Ecto neural progenitor cell (in vitro differentiated cells): ENCODE measurements at regions not wholly inside any gene's neighbourhood (a gene's known extent, or its start where the extent isn't known, plus 50 kb on each side); places are given as distances from the start of the nearest gene placed in this dataset.

Experiments
- DNase-seq: peaks from one replicate; pipeline ENCODE4 v3.0.0-alpha.2; 2018; ENCODE audit warnings: low spot score

GRCh38 chr6:55696501-55696900 lies 117.5 kb upstream of the HMGCLL1 start:
- DNase-seq, result no peak

- DNase-seq, result no peak
Measured at GRCh38 chr6:55696041-55696440, 117.0 kb upstream of the HMGCLL1 start.

- no peak for DNase-seq
Measured at GRCh38 chr6:55694759-55695158, 115.8 kb upstream of the HMGCLL1 start.

GRCh38 chr6:55694148-55694547 lies 115.2 kb upstream of the HMGCLL1 start:
- peak; percentile 57 for DNase-seq

- DNase-seq, result no peak
Measured at GRCh38 chr6:55679503-55679902, 100.5 kb upstream of the HMGCLL1 start.

GRCh38 chr6:55678330-55679224 lies 99.6 kb upstream of the HMGCLL1 start:
- DNase-seq, result no peak

GRCh38 chr6:55676736-55677135 lies 97.7 kb upstream of the HMGCLL1 start:
- no peak for DNase-seq

GRCh38 chr6:55675941-55676340 lies 96.9 kb upstream of the HMGCLL1 start:
- DNase-seq, result no peak

GRCh38 chr6:55674672-55675071 lies 95.7 kb upstream of the HMGCLL1 start:
- DNase-seq, result no peak

GRCh38 chr6:55670850-55671413 lies 91.9 kb upstream of the HMGCLL1 start:
- DNase-seq, result no peak

GRCh38 chr6:55669028-55669427 lies 90.0 kb upstream of the HMGCLL1 start:
- DNase-seq, result no peak

- DNase-seq, result no peak
Measured at GRCh38 chr6:55668591-55668990, 89.6 kb upstream of the HMGCLL1 start.

GRCh38 chr6:55667341-55667740 lies 88.3 kb upstream of the HMGCLL1 start:
- no peak for DNase-seq

GRCh38 chr6:55666606-55667225 lies 87.7 kb upstream of the HMGCLL1 start:
- no peak for DNase-seq

GRCh38 chr6:55666037-55666436 lies 87.0 kb upstream of the HMGCLL1 start:
- no peak for DNase-seq

- no peak for DNase-seq
Measured at GRCh38 chr6:55664591-55665587, 85.9 kb upstream of the HMGCLL1 start.

- no peak for DNase-seq
Measured at GRCh38 chr6:55663914-55664313, 84.9 kb upstream of the HMGCLL1 start.

- no peak for DNase-seq
Measured at GRCh38 chr6:55659304-55659703, 80.3 kb upstream of the HMGCLL1 start.

GRCh38 chr6:55654445-55654844 lies 75.5 kb upstream of the HMGCLL1 start:
- no peak for DNase-seq

- no peak for DNase-seq
Measured at GRCh38 chr6:55652429-55652828, 73.4 kb upstream of the HMGCLL1 start.

- DNase-seq, result no peak
Measured at GRCh38 chr6:55651015-55651414, 72.0 kb upstream of the HMGCLL1 start.

GRCh38 chr6:55643861-55644260 lies 64.9 kb upstream of the HMGCLL1 start:
- DNase-seq, result no peak
